ENCODE measurements at regions not wholly inside any gene's neighbourhood (a gene's known extent, or its start where the extent isn't known, plus 50 kb on each side); places are given as distances from the start of the nearest gene placed in this dataset.

GRCh38 chr2:101617796-101618195 lies 79.7 kb upstream of the MAP4K4 start:
- no peak for TF ChIP-seq CTCF (IDR thresholded peaks at IDR 0.05)
- DNase-seq (ENCODE audit: low spot score) = no peak
- Histone ChIP-seq H3K36me3 (no peaks in the 10 kb centered on the region), H3K27ac (no peak overlapping the region), H3K9me3 (no peaks in the 10 kb centered on the region), H3K27me3 (replicated peaks; ENCODE audit: insufficient read depth) (no peaks in the 10 kb centered on the region), H3K4me3 (no peak overlapping the region), H3K4me1 (ENCODE audit: control insufficient read depth in 1 of 2, low read depth in 2 of 2) (no peaks in the 10 kb centered on the region)
- ATAC-seq (ENCODE audit: insufficient number of reproducible peaks, low FRiP score, low read depth) = no peak

GRCh38 chr2:101617188-101617587 lies 80.3 kb upstream of the MAP4K4 start:
- ATAC-seq (ENCODE audit: insufficient number of reproducible peaks, low FRiP score, low read depth) = no peak
- H3K36me3 ChIP-seq = no peaks in the 10 kb centered on the region
- no peak for TF ChIP-seq CTCF (IDR thresholded peaks at IDR 0.05)
- H3K4me3 ChIP-seq = no peak overlapping the region
- no peaks in the 10 kb centered on the region for H3K9me3 ChIP-seq
- no peak for DNase-seq (ENCODE audit: low spot score)
- no peak overlapping the region for H3K27ac ChIP-seq
- H3K27me3 ChIP-seq (replicated peaks; ENCODE audit: insufficient read depth) = no peaks in the 10 kb centered on the region
- no peaks in the 10 kb centered on the region for H3K4me1 ChIP-seq (ENCODE audit: control insufficient read depth in 1 of 2, low read depth in 2 of 2)

GRCh38 chr2:101614127-101614759 lies 83.3 kb upstream of the MAP4K4 start:
- Histone ChIP-seq H3K27ac (no peak overlapping the region), H3K4me1 (ENCODE audit: control insufficient read depth in 1 of 2, low read depth in 2 of 2) (no peaks in the 10 kb centered on the region), H3K27me3 (replicated peaks; ENCODE audit: insufficient read depth) (no peaks in the 10 kb centered on the region), H3K4me3 (no peak overlapping the region), H3K36me3 (no peaks in the 10 kb centered on the region), H3K9me3 (no peaks in the 10 kb centered on the region)
- DNase-seq (ENCODE audit: low spot score) (no peak), ATAC-seq (ENCODE audit: insufficient number of reproducible peaks, low FRiP score, low read depth) (no peak)
- TF ChIP-seq CTCF (IDR thresholded peaks at IDR 0.05) = no peak

- H3K9me3 ChIP-seq = no peaks in the 10 kb centered on the region
- H3K4me1 ChIP-seq (ENCODE audit: control insufficient read depth in 1 of 2, low read depth in 2 of 2) = no peaks in the 10 kb centered on the region
- TF ChIP-seq CTCF (IDR thresholded peaks at IDR 0.05) = no peak
- H3K4me3 ChIP-seq = no peak overlapping the region
- no peak for ATAC-seq (ENCODE audit: insufficient number of reproducible peaks, low FRiP score, low read depth)
- no peaks in the 10 kb centered on the region for H3K36me3 ChIP-seq
- H3K27ac ChIP-seq = no peak overlapping the region
- H3K27me3 ChIP-seq (replicated peaks; ENCODE audit: insufficient read depth) = no peaks in the 10 kb centered on the region
- no peak for DNase-seq (ENCODE audit: low spot score)
Measured at GRCh38 chr2:101613056-101613704, 84.3 kb upstream of the MAP4K4 start.

GRCh38 chr2:101612019-101612418 lies 85.5 kb upstream of the MAP4K4 start:
- no peak for TF ChIP-seq CTCF (IDR thresholded peaks at IDR 0.05)
- no peaks in the 10 kb centered on the region for H3K9me3 ChIP-seq
- H3K27me3 ChIP-seq (replicated peaks; ENCODE audit: insufficient read depth) = no peaks in the 10 kb centered on the region
- ATAC-seq (ENCODE audit: insufficient number of reproducible peaks, low FRiP score, low read depth) = no peak
- no peaks in the 10 kb centered on the region for H3K36me3 ChIP-seq
- no peak for DNase-seq (ENCODE audit: low spot score)
- no peak overlapping the region for H3K27ac ChIP-seq
- H3K4me3 ChIP-seq = no peak overlapping the region
- H3K4me1 ChIP-seq (ENCODE audit: control insufficient read depth in 1 of 2, low read depth in 2 of 2) = no peaks in the 10 kb centered on the region
